GM06990 (cell line): ENCODE measurements at regions not wholly inside any gene's neighbourhood (a gene's known extent, or its start where the extent isn't known, plus 50 kb on each side); places are given as distances from the start of the nearest gene placed in this dataset.
"Not testable (repeated sequence)": the region's sequence is repeated elsewhere in the genome, so short reads cannot be mapped to it uniquely, and the experiment has no call there.

Source experiments
- DNase-seq: peaks from one replicate; pipeline ENCODE4 v3.0.0-alpha.2; 2011; ENCODE audit not compliant: insufficient read length; ENCODE audit errors: extremely low read depth
- H3K27me3 ChIP-seq: replicated peaks from 2 replicates; pipeline ENCODE4 v1.6.0; 2011; ENCODE audit warnings: low read length; ENCODE audit not compliant: control insufficient read depth, insufficient read depth
- H3K36me3 ChIP-seq: 2 replicates; pipeline ENCODE4 v1.5.1; 2011; ENCODE audit warnings: low read length; ENCODE audit not compliant: control insufficient read depth, insufficient read depth
- H3K4me3 ChIP-seq: replicated peaks from 2 replicates; pipeline ENCODE4 v1.5.1; 2011; ENCODE audit warnings: low read depth, mild to moderate bottlenecking, control low read depth, low read length
- TF ChIP-seq, protein P1 (sequence below): IDR thresholded peaks from 2 replicates; pipeline ENCODE4 v1.5.1; 2011; ENCODE audit warnings: low read length, control low read depth, mild to moderate bottlenecking, inconsistent platforms; ENCODE audit not compliant: insufficient read depth, poor library complexity, severe bottlenecking

DNA sequence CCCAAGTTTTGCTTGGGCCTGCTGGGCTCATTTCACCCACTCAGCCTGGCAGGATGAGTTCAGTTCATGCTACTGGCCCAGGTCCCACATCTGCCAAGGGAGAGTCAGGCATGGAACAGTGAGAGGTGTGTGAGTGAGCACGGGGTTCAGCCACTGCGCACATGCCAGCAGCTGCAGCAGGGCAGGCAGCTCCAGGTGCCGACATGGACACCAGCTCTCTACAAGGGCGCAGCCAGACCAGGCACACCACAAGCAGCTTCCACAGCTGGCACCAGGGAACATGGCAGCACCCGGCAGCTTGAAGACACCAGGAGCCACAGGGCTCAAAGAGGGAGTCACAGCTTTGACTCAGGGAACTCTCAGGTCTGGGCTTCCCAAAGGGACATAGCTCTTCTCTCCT lies 938.0 kb downstream of the SORCS3 start:
- H3K4me3 ChIP-seq: no peak overlapping the region
- TF ChIP-seq, protein P1, sequence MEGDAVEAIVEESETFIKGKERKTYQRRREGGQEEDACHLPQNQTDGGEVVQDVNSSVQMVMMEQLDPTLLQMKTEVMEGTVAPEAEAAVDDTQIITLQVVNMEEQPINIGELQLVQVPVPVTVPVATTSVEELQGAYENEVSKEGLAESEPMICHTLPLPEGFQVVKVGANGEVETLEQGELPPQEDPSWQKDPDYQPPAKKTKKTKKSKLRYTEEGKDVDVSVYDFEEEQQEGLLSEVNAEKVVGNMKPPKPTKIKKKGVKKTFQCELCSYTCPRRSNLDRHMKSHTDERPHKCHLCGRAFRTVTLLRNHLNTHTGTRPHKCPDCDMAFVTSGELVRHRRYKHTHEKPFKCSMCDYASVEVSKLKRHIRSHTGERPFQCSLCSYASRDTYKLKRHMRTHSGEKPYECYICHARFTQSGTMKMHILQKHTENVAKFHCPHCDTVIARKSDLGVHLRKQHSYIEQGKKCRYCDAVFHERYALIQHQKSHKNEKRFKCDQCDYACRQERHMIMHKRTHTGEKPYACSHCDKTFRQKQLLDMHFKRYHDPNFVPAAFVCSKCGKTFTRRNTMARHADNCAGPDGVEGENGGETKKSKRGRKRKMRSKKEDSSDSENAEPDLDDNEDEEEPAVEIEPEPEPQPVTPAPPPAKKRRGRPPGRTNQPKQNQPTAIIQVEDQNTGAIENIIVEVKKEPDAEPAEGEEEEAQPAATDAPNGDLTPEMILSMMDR: no peak
- H3K36me3 ChIP-seq: no peaks in the 10 kb centered on the region
- no peaks in the 10 kb centered on the region for H3K27me3 ChIP-seq
- no peak for DNase-seq

GRCh38 chr10:105577865-105578607 lies 936.9 kb downstream of the SORCS3 start:
- TF ChIP-seq, protein P1: no peak
- DNase-seq: no peak
- Histone ChIP-seq H3K36me3 (no peaks in the 10 kb centered on the region), H3K4me3 (no peak overlapping the region), H3K27me3 (no peaks in the 10 kb centered on the region)

DNA sequence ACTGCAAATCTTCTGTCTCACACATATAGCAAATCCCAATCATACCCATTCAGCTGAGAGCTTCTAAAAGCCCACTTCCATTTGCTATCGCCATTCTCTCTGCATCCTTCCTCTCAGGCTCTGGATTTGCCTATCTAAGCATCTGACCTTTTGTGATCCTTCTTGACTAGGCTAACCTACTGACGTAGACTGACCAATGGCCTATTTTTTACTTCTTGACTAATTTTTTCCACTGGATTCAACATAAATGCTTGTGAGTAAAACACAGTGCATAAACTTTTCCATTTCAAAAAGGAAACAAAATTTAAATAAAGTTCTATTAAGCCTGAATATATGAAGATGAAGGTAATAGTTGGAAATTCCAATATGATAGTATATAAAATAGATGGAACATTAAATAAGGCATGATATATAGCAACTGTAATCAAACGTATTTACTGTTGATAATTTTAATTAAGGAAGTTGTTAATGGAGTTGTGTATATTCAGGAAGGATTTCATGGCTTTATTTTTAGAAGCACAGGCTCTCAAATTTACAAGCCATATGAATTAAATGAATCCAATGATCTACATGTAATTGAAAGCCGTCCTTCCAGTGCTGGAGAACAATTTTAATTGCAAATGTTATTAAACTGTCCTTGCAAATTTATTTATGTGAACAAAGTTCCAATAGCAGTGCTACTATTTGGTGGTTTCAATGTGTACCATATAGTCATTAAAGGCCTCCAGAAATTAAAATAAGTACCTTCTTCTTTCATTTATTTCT lies 918.4 kb downstream of the SORCS3 start:
- TF ChIP-seq, protein P1: no peak
- DNase-seq: no peak
- Histone ChIP-seq H3K4me3 (no peak overlapping the region), H3K27me3 (no peaks in the 10 kb centered on the region), H3K36me3 (no peaks in the 10 kb centered on the region)

DNA sequence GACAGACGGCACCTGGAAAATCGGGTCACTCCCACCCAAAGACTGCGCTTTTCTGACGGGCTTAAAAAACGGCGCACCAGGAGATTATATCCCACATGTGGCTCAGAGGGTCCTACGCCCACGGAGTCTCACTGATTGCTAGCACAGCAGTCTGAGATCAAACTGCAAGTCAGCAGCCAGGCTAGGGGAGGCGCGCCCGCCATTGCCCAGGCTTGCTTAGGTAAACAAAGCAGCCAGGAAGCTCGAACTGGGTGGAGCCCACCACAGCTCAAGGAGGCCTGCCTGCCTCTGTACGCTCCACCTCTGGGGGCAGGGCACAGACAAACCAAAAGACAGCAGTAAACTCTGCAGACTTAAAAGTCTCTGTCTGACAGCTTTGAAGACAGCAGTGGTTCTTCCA lies 909.4 kb downstream of the SORCS3 start:
- H3K36me3 ChIP-seq, H3K4me3 ChIP-seq, DNase-seq, H3K27me3 ChIP-seq: not testable (repeated sequence)

DNA sequence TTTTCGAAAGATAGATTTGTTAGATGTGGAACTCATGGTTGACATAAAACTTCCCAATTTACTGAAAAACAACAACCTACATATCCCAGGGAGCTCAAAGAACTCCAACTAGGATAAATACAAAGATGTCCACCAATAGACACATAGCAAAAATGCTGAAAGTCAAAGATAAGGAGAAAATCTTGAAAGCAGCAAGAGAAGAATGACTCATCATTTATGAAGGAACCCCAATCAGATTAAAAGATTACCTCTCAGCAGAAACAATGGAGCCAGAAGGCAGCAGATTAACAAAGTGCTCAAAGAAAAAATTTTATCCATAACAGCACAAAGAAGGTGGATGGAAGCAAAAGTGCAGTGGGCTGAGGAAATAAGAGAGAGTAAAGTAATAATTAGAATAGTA lies 908.6 kb downstream of the SORCS3 start:
- Histone ChIP-seq H3K36me3 (no peaks in the 10 kb centered on the region), H3K27me3 (no peaks in the 10 kb centered on the region), H3K4me3 (no peak overlapping the region)
- DNase-seq: no peak
- TF ChIP-seq, protein P1: no peak

GRCh38 chr10:105545101-105545500 lies 904.0 kb downstream of the SORCS3 start:
- DNase-seq: no peak
- Histone ChIP-seq H3K36me3 (no peaks in the 10 kb centered on the region), H3K4me3 (no peak overlapping the region), H3K27me3 (no peaks in the 10 kb centered on the region)
- TF ChIP-seq, protein P1: no peak
